NOMO-1 (cell line): ENCODE measurements at regions not wholly inside any gene's neighbourhood (a gene's known extent, or its start where the extent isn't known, plus 50 kb on each side); places are given as distances from the start of the nearest gene placed in this dataset.

Source experiments
- DNase-seq, 2 experiments: peaks; one replicate each; lab custom pipeline; 2025; ENCODE audit not compliant: unreplicated experiment in 2 of 2; lab: John Stamatoyannopoulos, UW

- no peak for DNase-seq
Observed at GRCh38 chr2:104787298-104788065, 66.4 kb upstream of the POU3F3 start.

GRCh38 chr2:104788742-104789455 is 65.0 kb upstream of the POU3F3 start:
- DNase-seq: no peak

GRCh38 chr2:104790100-104790811 is 63.7 kb upstream of the POU3F3 start:
- no peak for DNase-seq

- no peak for DNase-seq
Observed at GRCh38 chr2:104790901-104791495, 62.9 kb upstream of the POU3F3 start.

DNA sequence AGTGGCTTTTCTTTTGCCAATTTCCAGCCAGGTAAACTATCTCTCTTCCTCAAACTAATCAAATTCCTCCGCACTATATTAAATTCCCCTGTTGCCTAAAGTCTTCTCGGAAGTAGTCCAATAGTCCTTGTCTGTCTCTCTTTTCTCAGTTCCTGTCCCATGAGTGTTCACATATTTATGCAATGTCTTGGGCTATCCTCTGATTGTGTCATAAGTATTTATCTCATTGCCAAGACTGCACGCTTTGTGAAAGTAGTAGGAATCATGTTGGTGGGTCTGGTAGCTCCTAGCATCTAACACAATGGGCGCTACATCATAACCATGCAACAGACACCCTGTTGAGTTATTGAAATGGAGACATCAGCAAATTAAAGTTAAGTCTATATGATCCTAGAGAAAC is 59.9 kb upstream of the POU3F3 start:
- no peak for DNase-seq

DNA sequence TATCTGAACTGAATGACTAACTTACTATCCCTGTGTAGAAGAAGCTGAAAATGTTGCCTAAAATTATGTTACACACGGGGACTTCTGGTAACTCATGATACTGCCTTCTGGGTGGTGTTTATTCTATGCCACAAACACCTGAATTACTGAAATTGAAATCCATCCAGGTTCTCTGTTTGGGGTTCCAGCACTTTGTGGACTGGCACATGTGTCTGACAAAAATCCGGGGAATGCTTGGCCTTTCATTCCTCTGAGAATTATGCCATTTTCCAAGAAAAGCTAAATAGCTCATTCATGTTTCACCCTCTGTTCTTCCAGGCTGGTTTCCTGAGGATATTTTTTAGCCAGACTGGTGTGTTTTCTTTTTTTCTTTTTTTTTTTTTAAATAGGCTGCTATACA is 59.5 kb upstream of the POU3F3 start:
- DNase-seq: no peak
